Mammary epithelial cell (primary cell): ENCODE measurements at regions not wholly inside any gene's neighbourhood (a gene's known extent, or its start where the extent isn't known, plus 50 kb on each side); places are given as distances from the start of the nearest gene placed in this dataset.

Source experiments
- EZH2 ChIP-seq: IDR thresholded peaks from 2 replicates; pipeline ENCODE4 v1.6.1; 2012; ENCODE audit warnings: low read length, inconsistent platforms, borderline replicate concordance
- TF ChIP-seq, protein P1 (sequence below), 2 donors: IDR thresholded peaks in 1 of 2; conservative IDR thresholded peaks in 1 of 2; 2 replicates each; pipeline ENCODE4 v1.5.1; 2011 to 2012; ENCODE audit warnings: inconsistent platforms in 2 of 2, low read length in 2 of 2, mild to moderate bottlenecking in 2 of 2, control low read depth in 1 of 2, low read depth in 1 of 2; ENCODE audit not compliant: insufficient read depth in 1 of 2; ENCODE audit errors: extremely low read depth in 1 of 2

GRCh38 chr13:102940770-102941169, 94.9 kb downstream of the ERCC5 start:
- TF ChIP-seq, protein P1, sequence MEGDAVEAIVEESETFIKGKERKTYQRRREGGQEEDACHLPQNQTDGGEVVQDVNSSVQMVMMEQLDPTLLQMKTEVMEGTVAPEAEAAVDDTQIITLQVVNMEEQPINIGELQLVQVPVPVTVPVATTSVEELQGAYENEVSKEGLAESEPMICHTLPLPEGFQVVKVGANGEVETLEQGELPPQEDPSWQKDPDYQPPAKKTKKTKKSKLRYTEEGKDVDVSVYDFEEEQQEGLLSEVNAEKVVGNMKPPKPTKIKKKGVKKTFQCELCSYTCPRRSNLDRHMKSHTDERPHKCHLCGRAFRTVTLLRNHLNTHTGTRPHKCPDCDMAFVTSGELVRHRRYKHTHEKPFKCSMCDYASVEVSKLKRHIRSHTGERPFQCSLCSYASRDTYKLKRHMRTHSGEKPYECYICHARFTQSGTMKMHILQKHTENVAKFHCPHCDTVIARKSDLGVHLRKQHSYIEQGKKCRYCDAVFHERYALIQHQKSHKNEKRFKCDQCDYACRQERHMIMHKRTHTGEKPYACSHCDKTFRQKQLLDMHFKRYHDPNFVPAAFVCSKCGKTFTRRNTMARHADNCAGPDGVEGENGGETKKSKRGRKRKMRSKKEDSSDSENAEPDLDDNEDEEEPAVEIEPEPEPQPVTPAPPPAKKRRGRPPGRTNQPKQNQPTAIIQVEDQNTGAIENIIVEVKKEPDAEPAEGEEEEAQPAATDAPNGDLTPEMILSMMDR (conservative IDR thresholded peaks at IDR 0.05 in 1 of 2, IDR thresholded peaks at IDR 0.05 in 1 of 2; ENCODE audit: extremely low read depth in 1 of 2, insufficient read depth in 1 of 2, low read depth in 1 of 2, low read length in 2 of 2): no peak
- TF ChIP-seq EZH2: no peak
